AML-193 (cell line): ENCODE measurements at regions not wholly inside any gene's neighbourhood (a gene's known extent, or its start where the extent isn't known, plus 50 kb on each side); places are given as distances from the start of the nearest gene placed in this dataset.
"Not testable (repeated sequence)": the region's sequence is repeated elsewhere in the genome, so short reads cannot be mapped to it uniquely, and the experiment has no call there.

Experiments used
- DNase-seq, 2 experiments: peaks; one replicate each; lab custom pipeline; 2025; lab: John Stamatoyannopoulos, UW

GRCh38 chr4:73348185-73348584 is 55.9 kb upstream of the ALB start:
- no peak for DNase-seq

- DNase-seq = no peak
Observed at GRCh38 chr4:73347497-73347896, 56.6 kb upstream of the ALB start.

GRCh38 chr4:73345399-73345975 is 58.6 kb upstream of the ALB start:
- no peak for DNase-seq

- DNase-seq = no peak
Observed at GRCh38 chr4:73344106-73344505, 60.0 kb upstream of the ALB start.

- no peak for DNase-seq
Observed at GRCh38 chr4:73343432-73343831, 60.7 kb upstream of the ALB start.

GRCh38 chr4:73341454-73341853 is 62.6 kb upstream of the ALB start:
- DNase-seq = peak; percentile 32 to 37

- DNase-seq = no peak
Observed at GRCh38 chr4:73340917-73341316, 63.2 kb upstream of the ALB start.

GRCh38 chr4:73335679-73336078 is 68.4 kb upstream of the ALB start:
- DNase-seq = no peak

- not testable (repeated sequence) for DNase-seq
Observed at GRCh38 chr4:73332012-73332411, 72.1 kb upstream of the ALB start.

GRCh38 chr4:73329300-73329699 is 70.7 kb upstream of the ANKRD17 start:
- no peak for DNase-seq

- DNase-seq = not testable (repeated sequence)
Observed at GRCh38 chr4:73325776-73326175, 67.2 kb upstream of the ANKRD17 start.

GRCh38 chr4:73317092-73317491 is 58.5 kb upstream of the ANKRD17 start:
- DNase-seq = no peak

GRCh38 chr4:73315091-73315490 is 56.5 kb upstream of the ANKRD17 start:
- DNase-seq = peak in 1 of 2 experiments; percentile 5

- DNase-seq = no peak
Observed at GRCh38 chr4:73312967-73313366, 54.4 kb upstream of the ANKRD17 start.

- peak; percentile 34 to 39 for DNase-seq
Observed at GRCh38 chr4:73311428-73311827, 52.8 kb upstream of the ANKRD17 start.

- DNase-seq = no peak
Observed at GRCh38 chr4:73309211-73309610, 50.6 kb upstream of the ANKRD17 start.
